NCI-H524 (cell line): ENCODE measurements at regions not wholly inside any gene's neighbourhood (a gene's known extent, or its start where the extent isn't known, plus 50 kb on each side); places are given as distances from the start of the nearest gene placed in this dataset.
A peak's percentile ranks its signal among the peaks of the same experiment; 100 is the strongest.
"Not testable (repeated sequence)": the region's sequence is repeated elsewhere in the genome, so short reads cannot be mapped to it uniquely, and the experiment has no call there.

ENCODE experiments used
- DNase-seq, 2 experiments: peaks; one replicate each; lab custom pipeline; 2025; lab: John Stamatoyannopoulos, UW

GRCh38 chr13:110008816-110009215, 222.4 kb upstream of the IRS2 start:
- no peak for DNase-seq

GRCh38 chr13:110006304-110006703, 219.9 kb upstream of the IRS2 start:
- no peak for DNase-seq

- no peak for DNase-seq
Measured at GRCh38 chr13:110005563-110005962, 219.2 kb upstream of the IRS2 start.

DNA sequence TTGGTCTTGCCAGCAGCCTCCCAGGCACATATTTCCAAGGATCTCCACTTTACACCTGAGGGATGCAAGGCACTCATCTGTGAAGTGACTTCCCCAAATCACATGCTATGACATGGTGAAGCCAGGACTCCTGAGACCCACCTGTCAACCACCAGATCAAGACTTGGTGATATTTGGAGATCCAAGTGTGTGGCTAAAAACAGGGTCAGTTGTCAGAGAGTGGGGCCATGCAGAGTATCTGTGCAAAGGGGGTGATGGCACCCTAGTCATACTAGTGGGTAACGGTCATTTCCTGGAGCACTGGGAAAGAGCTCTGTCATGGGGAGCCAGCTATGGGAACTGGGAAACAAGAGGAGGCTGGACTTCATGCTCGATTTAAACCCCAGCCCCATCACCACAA, 218.4 kb upstream of the IRS2 start:
- no peak for DNase-seq

DNA sequence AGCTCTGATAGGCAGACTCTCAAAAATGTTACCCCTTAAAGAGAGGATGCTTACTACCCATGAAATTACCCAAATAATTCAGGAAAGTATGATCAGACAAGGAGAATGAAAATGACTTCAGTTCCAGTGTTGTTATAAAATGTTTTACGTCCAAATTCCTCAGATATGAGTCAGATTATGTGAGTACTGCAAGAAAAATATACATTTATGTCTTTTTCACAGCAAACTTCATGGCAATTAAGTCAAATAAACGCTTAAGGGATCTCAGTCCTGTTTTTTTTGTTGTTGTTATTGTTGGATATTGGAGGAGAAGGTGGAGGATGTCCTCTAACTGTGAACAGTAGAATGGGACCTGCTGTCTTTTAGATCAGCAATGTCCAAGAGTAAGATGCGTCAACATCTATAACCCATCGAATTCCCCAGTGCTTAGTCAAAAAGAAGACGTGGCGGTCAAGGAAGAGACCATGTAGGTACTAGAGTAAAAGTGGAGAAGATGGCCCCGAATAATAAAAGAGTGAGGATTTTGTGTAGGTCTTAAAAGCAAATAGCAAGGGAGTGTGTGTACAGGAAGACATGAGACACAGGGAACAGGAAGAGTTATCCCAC, 215.4 kb upstream of the IRS2 start:
- no peak for DNase-seq

- no peak for DNase-seq
Measured at GRCh38 chr13:110000534-110001345, 214.4 kb upstream of the IRS2 start.

GRCh38 chr13:109999659-110000533, 213.5 kb upstream of the IRS2 start:
- DNase-seq: no peak

DNA sequence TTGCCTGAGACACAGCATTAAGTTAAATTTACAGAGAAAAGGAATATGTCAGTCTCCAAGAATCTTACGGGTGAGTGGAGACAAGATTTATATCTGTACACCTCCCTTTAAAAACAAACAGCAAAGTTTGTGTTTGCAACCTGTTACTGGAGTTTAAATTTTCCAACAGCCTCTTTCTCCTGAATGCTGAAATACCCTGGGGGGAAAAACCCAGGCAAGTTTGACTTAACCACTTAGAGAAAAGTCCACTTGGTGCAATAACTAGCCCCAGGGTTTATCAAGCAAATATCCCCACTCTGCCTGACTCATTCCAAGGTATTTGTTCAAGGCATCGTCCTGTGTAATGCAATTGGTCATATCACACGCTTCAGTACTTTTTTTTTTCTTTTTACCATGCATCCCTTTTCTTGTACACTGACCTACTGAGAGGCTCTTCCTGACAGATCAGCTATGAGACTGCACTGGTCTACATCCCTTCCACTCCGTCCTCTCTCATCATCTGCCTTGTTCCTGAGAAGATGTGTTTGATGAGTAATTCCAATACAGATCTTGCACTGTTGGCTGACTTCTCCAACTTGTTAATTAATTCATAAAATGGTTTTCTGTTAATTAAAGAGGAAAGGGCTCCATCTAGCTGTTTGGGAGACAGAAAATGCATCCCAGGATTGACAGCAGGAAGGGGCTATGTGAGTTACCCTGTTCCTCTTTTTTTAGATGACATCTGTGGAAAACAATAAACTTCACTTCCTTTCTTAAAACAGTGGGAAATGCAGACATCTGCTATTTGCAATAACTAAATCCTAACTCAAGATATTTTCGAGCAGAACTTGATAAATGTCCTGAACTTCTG, 212.5 kb upstream of the IRS2 start:
- DNase-seq: peak in 1 of 2 experiments; percentile 24

- no peak for DNase-seq
Measured at GRCh38 chr13:109998037-109998436, 211.7 kb upstream of the IRS2 start.

DNA sequence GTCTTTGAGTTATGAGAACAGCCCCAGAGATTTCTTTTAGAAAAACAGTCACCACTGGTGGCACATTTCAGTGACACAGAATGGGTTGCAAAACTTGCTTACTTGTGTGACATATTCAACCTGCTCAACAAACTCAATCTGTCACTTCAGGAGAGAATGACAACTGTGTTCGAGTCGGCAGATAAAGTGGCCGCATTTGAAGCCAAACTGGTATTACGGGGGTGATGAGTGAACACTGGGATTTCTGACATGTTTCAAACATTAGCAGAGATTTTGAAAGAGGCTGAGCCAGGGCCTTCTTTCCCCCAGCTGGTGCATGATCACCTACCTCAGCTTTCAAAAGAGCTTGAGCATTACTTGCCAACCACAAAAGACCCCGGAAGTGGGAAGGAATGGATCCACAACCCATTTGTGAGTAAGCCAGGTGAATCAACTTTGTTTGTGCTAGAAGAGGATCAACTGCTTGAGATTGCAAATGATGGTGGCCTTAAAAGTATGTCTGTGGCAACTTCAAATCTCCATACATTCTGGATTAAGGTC, 210.7 kb upstream of the IRS2 start:
- not testable (repeated sequence) for DNase-seq

DNA sequence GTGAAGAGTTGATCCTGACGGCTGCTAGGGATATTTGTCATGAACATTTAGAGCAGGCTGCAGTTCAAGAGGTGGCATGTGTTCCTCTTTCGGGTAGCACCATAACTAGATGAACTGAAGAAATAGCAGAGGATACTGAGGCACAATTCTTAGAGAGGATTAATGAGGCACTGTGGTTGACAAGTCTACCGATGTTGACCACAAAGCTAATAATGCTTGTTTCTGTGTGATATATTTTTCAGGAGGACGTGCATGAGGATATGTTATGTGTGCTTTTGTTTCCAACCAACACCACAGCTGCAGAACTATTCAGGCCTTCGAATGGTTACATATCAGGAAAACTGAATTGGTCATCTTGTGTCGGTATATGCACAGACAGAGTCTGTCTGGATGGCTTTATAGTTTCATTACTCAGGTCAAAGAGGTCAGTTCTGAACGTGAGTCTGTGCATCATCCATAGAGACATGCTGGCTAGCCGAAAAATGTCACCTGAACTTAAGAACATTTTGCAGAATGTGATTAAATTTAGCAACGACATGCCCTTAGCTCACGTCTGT, 210.1 kb upstream of the IRS2 start:
- no peak for DNase-seq

DNA sequence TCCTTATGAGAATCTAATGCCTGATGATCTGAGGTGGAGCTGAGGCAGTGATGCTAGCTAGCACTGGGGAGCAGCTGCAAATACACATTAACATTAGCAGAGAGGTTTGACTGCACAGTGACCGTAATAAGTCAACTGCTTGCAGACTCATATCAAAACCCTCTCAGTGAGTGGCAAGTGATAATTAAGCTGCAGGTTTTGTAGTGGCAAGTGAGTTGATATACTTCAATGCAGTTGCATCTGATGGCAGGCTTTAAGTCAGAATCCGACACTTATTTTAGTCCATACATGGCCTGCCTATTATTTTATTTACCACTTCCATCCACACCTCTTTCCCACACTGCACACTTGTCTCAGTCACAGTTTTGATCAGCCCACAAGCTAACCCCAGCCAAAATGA, 209.2 kb upstream of the IRS2 start:
- no peak for DNase-seq

DNA sequence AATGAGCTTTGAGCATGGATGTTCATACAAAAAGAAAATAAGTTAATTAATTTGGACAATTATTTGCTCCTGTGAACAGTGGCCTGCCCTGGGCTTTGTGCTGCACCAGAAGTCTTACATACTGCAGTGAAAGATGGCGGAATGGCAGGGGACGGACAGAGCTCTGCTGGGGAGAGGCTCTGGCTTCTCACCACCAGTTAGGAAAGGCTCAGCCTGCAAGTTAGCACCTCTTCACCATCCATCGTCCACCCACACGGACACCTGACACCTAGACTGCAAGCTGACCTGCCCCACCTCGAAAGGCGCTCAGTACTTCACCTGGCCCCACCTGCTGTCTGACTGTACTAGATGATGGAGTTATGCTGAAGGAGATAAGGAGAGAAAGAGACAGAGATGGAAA, 203.9 kb upstream of the IRS2 start:
- DNase-seq: no peak

DNA sequence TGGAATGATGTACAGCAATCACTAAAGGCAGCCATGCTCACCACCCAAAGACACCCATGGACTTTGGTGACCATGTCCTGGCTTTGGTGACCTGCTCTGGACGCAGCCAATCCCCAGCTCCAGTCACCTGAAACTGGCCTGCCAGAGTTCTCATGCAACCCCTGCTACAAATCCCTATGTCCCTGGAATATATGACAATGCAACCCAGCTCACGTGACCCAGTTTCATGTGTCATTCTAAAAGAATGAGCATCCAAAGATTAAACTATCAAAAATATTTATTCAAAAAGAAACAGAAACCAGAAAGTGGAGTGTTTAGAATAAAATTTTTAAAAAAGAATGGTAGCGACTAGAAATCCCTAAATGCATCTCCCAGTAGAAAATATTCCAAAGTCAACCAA, 203.3 kb upstream of the IRS2 start:
- DNase-seq: no peak

GRCh38 chr13:109989155-109989554, 202.8 kb upstream of the IRS2 start:
- no peak for DNase-seq

- no peak for DNase-seq
Measured at GRCh38 chr13:109986851-109987250, 200.5 kb upstream of the IRS2 start.

GRCh38 chr13:109985871-109986450, 199.6 kb upstream of the IRS2 start:
- no peak for DNase-seq

DNA sequence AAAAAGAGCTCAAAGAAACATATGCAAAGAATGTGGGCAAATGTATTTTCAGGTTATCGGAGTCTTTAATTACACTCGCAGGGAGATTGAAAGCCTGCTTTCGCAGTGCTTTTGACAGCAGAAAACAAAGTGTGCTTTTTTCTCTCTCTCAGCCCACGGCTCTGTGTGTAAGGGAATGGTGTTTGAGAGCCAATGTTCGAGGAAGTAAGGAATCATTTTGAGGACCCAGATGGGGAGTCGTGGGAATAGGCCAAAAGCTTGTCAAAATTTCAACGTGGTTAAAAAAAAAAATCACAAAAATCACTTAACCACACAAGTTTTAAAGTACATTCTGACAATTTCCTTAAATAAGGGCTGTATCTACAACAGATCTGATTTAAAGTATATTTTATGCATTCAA, 197.1 kb upstream of the IRS2 start:
- no peak for DNase-seq

- DNase-seq: no peak
Measured at GRCh38 chr13:109981000-109981399, 194.6 kb upstream of the IRS2 start.

DNA sequence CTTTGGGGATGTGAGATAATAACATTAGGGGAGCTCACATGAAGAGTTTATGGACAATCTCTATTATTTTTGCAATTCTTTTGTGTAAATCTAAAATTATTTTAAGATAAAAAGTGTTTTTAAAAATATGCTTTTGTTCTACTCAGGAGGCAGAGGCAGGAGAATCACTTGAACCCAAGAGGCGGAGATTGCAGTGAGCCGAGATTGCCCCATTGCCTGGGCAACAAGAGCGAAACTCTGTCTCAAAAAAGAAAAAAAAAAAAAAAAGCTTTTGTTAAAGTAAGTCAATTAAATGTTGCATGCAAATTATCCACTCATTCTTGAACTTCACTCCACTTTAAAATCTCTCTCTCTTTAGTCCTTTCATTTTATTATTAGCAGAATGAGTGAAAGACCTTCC, 193.3 kb upstream of the IRS2 start:
- not testable (repeated sequence) for DNase-seq

DNA sequence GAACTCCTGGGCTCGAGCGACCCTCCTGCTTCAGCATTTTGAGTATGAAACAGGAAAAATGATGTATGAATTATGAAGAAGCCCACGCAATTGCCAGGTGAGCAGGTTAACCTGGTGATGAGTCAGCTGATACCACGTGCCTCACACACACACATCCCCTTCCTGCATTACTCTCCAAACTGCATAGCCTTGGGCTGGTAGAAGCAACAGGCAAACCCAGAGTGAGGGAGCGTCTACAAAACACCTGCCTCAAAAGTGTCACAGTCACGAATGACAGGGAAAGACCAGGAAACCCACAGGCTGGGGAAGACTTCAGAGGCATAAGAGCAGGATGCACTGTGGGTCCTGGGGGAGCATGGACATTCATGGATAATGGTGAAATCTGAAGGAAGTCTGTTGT, 192.8 kb upstream of the IRS2 start:
- no peak for DNase-seq
